ENCODE measurements at regions not wholly inside any gene's neighbourhood (a gene's known extent, or its start where the extent isn't known, plus 50 kb on each side); places are given as distances from the start of the nearest gene placed in this dataset.

DNA sequence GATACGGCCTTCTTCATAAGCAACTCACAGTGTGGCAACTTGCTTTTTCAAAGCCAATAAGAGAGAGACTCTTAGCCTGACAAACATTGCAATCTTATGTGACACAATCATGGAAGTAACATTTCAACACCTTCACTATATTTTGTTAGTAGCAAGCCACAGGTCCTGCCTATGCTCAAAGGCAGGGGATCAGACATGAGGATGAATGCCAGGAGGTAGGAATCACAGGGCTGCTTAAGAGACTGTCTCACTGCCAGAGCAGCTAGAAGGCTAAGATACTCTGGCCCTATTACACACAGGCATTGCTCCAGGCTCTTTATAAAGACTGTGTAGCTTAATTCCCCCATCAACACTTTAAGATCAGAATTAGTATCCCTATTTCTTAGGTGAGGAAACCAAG is 236.2 kb upstream of the KAZN start:
- no peak for TF ChIP-seq EZH2 (IDR thresholded peaks at IDR 0.05; ENCODE audit: borderline replicate concordance, low read depth, low read length, poor library complexity, severe bottlenecking)
- TF ChIP-seq, protein P1, sequence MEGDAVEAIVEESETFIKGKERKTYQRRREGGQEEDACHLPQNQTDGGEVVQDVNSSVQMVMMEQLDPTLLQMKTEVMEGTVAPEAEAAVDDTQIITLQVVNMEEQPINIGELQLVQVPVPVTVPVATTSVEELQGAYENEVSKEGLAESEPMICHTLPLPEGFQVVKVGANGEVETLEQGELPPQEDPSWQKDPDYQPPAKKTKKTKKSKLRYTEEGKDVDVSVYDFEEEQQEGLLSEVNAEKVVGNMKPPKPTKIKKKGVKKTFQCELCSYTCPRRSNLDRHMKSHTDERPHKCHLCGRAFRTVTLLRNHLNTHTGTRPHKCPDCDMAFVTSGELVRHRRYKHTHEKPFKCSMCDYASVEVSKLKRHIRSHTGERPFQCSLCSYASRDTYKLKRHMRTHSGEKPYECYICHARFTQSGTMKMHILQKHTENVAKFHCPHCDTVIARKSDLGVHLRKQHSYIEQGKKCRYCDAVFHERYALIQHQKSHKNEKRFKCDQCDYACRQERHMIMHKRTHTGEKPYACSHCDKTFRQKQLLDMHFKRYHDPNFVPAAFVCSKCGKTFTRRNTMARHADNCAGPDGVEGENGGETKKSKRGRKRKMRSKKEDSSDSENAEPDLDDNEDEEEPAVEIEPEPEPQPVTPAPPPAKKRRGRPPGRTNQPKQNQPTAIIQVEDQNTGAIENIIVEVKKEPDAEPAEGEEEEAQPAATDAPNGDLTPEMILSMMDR (conservative IDR thresholded peaks at IDR 0.05; ENCODE audit: low read depth, low read length) = no peak
- H3K4me3 ChIP-seq (ENCODE audit: low read depth, low read length, poor library complexity, severe bottlenecking) = no peak overlapping the region
- intact Hi-C loops (cut with micrococcal nuclease; ENCODE audit: unreplicated experiment) = loop anchor here (10.0 kb wide), 1 partner anchor 248 kb away; no protein-coding TSS in a partner anchor
- ChIA-PET POLR2A (ENCODE audit: low non-redundant PET) (no interaction called here), CTCF (no interaction called here)
- no TSS peak for BruUV-seq (replicated peaks)
- no peaks in the 10 kb centered on the region for H3K36me3 ChIP-seq (ENCODE audit: insufficient read depth, low read length, poor library complexity, severe bottlenecking)
- H3K27ac ChIP-seq (ENCODE audit: low read depth, low read length, poor library complexity, severe bottlenecking) = no peak overlapping the region
- peaks cover 10% of the 10 kb centered on the region for H3K4me1 ChIP-seq (ENCODE audit: insufficient read depth, low read length, poor library complexity, severe bottlenecking)
- no peaks in the 10 kb centered on the region for H3K27me3 ChIP-seq (replicated peaks; ENCODE audit: insufficient read depth, low read depth, low read length, poor library complexity)
- DNase-seq (ENCODE audit: low spot score) = no peak
- no peaks in the 10 kb centered on the region for H3K9me3 ChIP-seq (ENCODE audit: low read depth, low read length, poor library complexity, severe bottlenecking)

DNA sequence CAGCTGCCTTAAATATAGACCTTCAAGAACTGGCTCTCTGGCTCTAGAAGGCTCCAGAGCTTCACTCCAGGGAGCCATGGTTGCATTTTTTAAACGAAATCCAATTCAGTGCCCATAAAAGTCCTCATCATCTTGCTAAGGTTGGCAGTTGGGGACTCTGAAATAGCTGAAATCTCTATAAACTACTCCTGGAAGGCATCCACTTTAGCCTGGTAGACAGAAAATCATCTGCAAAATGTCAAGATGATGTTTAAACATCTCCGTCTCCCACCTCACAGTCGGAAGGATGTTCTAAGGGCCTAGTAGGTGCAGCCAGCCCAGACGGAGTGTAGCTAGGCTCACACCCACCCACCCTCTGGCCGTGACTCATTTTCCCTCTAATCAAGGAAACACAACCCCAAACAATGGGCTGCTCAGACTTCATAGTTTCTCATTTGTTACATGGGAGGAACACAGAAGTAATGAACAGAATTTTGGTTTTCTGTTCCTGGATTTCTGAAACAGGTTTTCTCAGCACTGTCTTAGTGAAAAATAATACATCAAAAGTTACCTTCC is 235.4 kb upstream of the KAZN start:
- Histone ChIP-seq H3K36me3 (ENCODE audit: insufficient read depth, low read length, poor library complexity, severe bottlenecking) (no peaks in the 10 kb centered on the region), H3K27me3 (replicated peaks; ENCODE audit: insufficient read depth, low read depth, low read length, poor library complexity) (no peaks in the 10 kb centered on the region), H3K9me3 (ENCODE audit: low read depth, low read length, poor library complexity, severe bottlenecking) (no peaks in the 10 kb centered on the region), H3K4me3 (ENCODE audit: low read depth, low read length, poor library complexity, severe bottlenecking) (no peak overlapping the region), H3K27ac (ENCODE audit: low read depth, low read length, poor library complexity, severe bottlenecking) (no peak overlapping the region), H3K4me1 (ENCODE audit: insufficient read depth, low read length, poor library complexity, severe bottlenecking) (peaks cover 10% of the 10 kb centered on the region)
- intact Hi-C loops (cut with micrococcal nuclease; ENCODE audit: unreplicated experiment) = loop anchor here (10.0 kb wide), 1 partner anchor 248 kb away; no protein-coding TSS in a partner anchor
- POLR2A ChIA-PET (ENCODE audit: low non-redundant PET) = no interaction called here
- TF ChIP-seq EZH2 (IDR thresholded peaks at IDR 0.05; ENCODE audit: borderline replicate concordance, low read depth, low read length, poor library complexity, severe bottlenecking) = no peak
- TF ChIP-seq, protein P1 (conservative IDR thresholded peaks at IDR 0.05; ENCODE audit: low read depth, low read length) = no peak
- BruUV-seq (replicated peaks) = no TSS peak
- CTCF ChIA-PET = no interaction called here
- DNase-seq (ENCODE audit: low spot score) = no peak

DNA sequence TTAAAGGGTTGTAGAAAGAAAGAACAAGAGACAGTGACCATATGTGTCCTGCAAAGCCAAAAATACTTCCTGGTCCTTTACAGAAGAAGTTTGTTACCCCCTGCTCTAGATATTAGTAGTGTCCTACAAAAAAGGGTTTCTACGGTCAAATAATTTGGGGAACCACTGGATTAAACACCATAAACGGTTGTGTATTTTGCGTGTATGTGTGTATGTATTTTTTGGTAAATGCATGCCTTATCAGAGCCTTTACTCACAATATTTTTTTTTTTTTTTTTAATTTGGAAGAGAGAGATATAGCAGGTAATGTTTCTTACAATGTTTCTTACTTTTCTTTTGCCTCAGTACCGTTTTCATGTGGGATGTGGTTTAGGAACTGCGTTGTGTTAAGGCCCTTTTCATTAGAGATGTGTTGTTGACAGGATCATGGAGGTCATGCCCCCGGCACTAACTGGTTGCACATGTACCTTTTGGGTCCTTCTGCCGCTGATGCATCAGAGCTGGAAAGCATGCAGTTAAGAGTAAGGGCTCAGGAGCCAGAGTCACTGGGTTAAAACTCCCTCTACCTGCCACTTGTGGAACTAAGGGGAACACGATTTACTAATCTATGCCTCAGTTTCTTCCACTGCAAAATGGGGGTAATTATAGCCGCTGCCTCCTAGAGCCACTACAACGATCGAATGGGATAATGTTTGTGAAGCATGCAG is 234.6 kb upstream of the KAZN start:
- TF ChIP-seq, protein P1 (conservative IDR thresholded peaks at IDR 0.05; ENCODE audit: low read depth, low read length) = peak; percentile 34; the same call in 1 of the 2 replicates
- TF ChIP-seq EZH2 (IDR thresholded peaks at IDR 0.05; ENCODE audit: borderline replicate concordance, low read depth, low read length, poor library complexity, severe bottlenecking) = no peak
- no peak overlapping the region for H3K27ac ChIP-seq (ENCODE audit: low read depth, low read length, poor library complexity, severe bottlenecking)
- no peaks in the 10 kb centered on the region for H3K27me3 ChIP-seq (replicated peaks; ENCODE audit: insufficient read depth, low read depth, low read length, poor library complexity)
- POLR2A ChIA-PET (ENCODE audit: low non-redundant PET) = no interaction called here
- intact Hi-C loops (cut with micrococcal nuclease; ENCODE audit: unreplicated experiment) = loop anchor here (10.0 kb wide), 1 partner anchor 249 kb away; no protein-coding TSS in a partner anchor
- H3K9me3 ChIP-seq (ENCODE audit: low read depth, low read length, poor library complexity, severe bottlenecking) = no peaks in the 10 kb centered on the region
- H3K4me3 ChIP-seq (ENCODE audit: low read depth, low read length, poor library complexity, severe bottlenecking) = no peak overlapping the region
- CTCF ChIA-PET = no interaction called here
- no TSS peak for BruUV-seq (replicated peaks)
- H3K4me1 ChIP-seq (ENCODE audit: insufficient read depth, low read length, poor library complexity, severe bottlenecking) = peaks cover 10% of the 10 kb centered on the region
- H3K36me3 ChIP-seq (ENCODE audit: insufficient read depth, low read length, poor library complexity, severe bottlenecking) = no peaks in the 10 kb centered on the region
- no peak for DNase-seq (ENCODE audit: low spot score)

Measured in A673 (cell line).